ENCODE measurements at regions not wholly inside any gene's neighbourhood (a gene's known extent, or its start where the extent isn't known, plus 50 kb on each side); places are given as distances from the start of the nearest gene placed in this dataset.

DNA sequence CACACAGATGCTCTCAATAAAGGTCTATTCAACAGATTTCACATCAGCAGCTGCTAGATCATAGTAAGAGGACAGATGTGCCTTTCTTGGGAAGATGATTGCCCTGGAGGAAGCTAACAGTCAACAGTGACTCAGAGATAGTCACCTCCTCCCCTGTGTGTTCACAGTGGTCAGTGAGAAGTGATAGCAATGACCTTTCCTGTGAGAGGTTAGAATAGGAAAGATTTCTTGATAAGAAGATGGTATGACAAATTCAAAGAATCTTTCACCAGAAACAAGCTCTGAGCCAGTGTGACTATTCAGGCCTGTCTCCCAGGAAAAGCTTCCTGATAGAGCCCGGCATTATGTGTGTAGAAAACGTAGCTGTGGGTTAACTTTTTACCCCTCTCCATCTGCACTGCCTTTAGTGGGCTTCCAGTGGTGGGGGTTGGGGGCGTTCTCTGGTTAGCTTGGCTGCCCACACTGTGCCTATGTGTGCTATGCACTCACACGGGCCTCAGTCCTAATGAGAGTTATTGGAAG, 66.4 kb upstream of the ARHGAP5 start (continued):
- TF ChIP-seq, protein P1, sequence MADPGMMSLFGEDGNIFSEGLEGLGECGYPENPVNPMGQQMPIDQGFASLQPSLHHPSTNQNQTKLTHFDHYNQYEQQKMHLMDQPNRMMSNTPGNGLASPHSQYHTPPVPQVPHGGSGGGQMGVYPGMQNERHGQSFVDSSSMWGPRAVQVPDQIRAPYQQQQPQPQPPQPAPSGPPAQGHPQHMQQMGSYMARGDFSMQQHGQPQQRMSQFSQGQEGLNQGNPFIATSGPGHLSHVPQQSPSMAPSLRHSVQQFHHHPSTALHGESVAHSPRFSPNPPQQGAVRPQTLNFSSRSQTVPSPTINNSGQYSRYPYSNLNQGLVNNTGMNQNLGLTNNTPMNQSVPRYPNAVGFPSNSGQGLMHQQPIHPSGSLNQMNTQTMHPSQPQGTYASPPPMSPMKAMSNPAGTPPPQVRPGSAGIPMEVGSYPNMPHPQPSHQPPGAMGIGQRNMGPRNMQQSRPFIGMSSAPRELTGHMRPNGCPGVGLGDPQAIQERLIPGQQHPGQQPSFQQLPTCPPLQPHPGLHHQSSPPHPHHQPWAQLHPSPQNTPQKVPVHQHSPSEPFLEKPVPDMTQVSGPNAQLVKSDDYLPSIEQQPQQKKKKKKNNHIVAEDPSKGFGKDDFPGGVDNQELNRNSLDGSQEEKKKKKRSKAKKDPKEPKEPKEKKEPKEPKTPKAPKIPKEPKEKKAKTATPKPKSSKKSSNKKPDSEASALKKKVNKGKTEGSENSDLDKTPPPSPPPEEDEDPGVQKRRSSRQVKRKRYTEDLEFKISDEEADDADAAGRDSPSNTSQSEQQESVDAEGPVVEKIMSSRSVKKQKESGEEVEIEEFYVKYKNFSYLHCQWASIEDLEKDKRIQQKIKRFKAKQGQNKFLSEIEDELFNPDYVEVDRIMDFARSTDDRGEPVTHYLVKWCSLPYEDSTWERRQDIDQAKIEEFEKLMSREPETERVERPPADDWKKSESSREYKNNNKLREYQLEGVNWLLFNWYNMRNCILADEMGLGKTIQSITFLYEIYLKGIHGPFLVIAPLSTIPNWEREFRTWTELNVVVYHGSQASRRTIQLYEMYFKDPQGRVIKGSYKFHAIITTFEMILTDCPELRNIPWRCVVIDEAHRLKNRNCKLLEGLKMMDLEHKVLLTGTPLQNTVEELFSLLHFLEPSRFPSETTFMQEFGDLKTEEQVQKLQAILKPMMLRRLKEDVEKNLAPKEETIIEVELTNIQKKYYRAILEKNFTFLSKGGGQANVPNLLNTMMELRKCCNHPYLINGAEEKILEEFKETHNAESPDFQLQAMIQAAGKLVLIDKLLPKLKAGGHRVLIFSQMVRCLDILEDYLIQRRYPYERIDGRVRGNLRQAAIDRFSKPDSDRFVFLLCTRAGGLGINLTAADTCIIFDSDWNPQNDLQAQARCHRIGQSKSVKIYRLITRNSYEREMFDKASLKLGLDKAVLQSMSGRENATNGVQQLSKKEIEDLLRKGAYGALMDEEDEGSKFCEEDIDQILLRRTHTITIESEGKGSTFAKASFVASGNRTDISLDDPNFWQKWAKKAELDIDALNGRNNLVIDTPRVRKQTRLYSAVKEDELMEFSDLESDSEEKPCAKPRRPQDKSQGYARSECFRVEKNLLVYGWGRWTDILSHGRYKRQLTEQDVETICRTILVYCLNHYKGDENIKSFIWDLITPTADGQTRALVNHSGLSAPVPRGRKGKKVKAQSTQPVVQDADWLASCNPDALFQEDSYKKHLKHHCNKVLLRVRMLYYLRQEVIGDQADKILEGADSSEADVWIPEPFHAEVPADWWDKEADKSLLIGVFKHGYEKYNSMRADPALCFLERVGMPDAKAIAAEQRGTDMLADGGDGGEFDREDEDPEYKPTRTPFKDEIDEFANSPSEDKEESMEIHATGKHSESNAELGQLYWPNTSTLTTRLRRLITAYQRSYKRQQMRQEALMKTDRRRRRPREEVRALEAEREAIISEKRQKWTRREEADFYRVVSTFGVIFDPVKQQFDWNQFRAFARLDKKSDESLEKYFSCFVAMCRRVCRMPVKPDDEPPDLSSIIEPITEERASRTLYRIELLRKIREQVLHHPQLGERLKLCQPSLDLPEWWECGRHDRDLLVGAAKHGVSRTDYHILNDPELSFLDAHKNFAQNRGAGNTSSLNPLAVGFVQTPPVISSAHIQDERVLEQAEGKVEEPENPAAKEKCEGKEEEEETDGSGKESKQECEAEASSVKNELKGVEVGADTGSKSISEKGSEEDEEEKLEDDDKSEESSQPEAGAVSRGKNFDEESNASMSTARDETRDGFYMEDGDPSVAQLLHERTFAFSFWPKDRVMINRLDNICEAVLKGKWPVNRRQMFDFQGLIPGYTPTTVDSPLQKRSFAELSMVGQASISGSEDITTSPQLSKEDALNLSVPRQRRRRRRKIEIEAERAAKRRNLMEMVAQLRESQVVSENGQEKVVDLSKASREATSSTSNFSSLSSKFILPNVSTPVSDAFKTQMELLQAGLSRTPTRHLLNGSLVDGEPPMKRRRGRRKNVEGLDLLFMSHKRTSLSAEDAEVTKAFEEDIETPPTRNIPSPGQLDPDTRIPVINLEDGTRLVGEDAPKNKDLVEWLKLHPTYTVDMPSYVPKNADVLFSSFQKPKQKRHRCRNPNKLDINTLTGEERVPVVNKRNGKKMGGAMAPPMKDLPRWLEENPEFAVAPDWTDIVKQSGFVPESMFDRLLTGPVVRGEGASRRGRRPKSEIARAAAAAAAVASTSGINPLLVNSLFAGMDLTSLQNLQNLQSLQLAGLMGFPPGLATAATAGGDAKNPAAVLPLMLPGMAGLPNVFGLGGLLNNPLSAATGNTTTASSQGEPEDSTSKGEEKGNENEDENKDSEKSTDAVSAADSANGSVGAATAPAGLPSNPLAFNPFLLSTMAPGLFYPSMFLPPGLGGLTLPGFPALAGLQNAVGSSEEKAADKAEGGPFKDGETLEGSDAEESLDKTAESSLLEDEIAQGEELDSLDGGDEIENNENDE (IDR thresholded peaks at IDR 0.05; ENCODE audit: insufficient replicate concordance, low read length) = no peak
- TF ChIP-seq JUN (IDR thresholded peaks at IDR 0.05; ENCODE audit: low read depth, low read length) (no peak), ZNF274 (IDR thresholded peaks at IDR 0.05; ENCODE audit: borderline replicate concordance, extremely low read depth, low read length) (no peak), HDAC6 (IDR thresholded peaks at IDR 0.05; ENCODE audit: low read depth, low read length) (no peak), POLR2AphosphoS5 (IDR thresholded peaks at IDR 0.05; ENCODE audit: low read depth, low read length) (no peak), NRF1 (IDR thresholded peaks at IDR 0.05; ENCODE audit: low read depth, low read length) (no peak), EGR1 (IDR thresholded peaks at IDR 0.05; ENCODE audit: borderline replicate concordance, low read depth, low read length) (no peak), JUND (IDR thresholded peaks at IDR 0.05; ENCODE audit: low read length) (no peak), SIX5 (IDR thresholded peaks at IDR 0.05; ENCODE audit: low read depth, low read length) (no peak)
- TF ChIP-seq, protein P2, sequence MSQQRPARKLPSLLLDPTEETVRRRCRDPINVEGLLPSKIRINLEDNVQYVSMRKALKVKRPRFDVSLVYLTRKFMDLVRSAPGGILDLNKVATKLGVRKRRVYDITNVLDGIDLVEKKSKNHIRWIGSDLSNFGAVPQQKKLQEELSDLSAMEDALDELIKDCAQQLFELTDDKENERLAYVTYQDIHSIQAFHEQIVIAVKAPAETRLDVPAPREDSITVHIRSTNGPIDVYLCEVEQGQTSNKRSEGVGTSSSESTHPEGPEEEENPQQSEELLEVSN (IDR thresholded peaks at IDR 0.05) = no peak

Data from H1 (cell line).